Neuron (in vitro differentiated cells): ENCODE measurements at regions not wholly inside any gene's neighbourhood (a gene's known extent, or its start where the extent isn't known, plus 50 kb on each side); places are given as distances from the start of the nearest gene placed in this dataset.

Experiments
- H2AFZ ChIP-seq: one replicate; pipeline ENCODE4 v1.6.1; 2013; ENCODE audit warnings: low read depth, mild to moderate bottlenecking, inconsistent platforms, low read length, moderate library complexity
- H3K27me3 ChIP-seq: one replicate; pipeline ENCODE4 v1.6.1; 2013; ENCODE audit warnings: low read length; ENCODE audit not compliant: insufficient read depth
- H3K36me3 ChIP-seq: one replicate; pipeline ENCODE4 v1.6.1; 2013; ENCODE audit warnings: low read length; ENCODE audit not compliant: insufficient read depth
- H3K4me1 ChIP-seq: one replicate; pipeline ENCODE4 v1.6.1; 2013; ENCODE audit warnings: low read length; ENCODE audit not compliant: insufficient read depth
- H3K4me3 ChIP-seq: 2 replicates; pipeline ENCODE4 v1.5.1; 2013; ENCODE audit warnings: mild to moderate bottlenecking, low read length, moderate library complexity
- H3K9me3 ChIP-seq: one replicate; pipeline ENCODE4 v1.6.1; 2013; ENCODE audit warnings: low read length

DNA sequence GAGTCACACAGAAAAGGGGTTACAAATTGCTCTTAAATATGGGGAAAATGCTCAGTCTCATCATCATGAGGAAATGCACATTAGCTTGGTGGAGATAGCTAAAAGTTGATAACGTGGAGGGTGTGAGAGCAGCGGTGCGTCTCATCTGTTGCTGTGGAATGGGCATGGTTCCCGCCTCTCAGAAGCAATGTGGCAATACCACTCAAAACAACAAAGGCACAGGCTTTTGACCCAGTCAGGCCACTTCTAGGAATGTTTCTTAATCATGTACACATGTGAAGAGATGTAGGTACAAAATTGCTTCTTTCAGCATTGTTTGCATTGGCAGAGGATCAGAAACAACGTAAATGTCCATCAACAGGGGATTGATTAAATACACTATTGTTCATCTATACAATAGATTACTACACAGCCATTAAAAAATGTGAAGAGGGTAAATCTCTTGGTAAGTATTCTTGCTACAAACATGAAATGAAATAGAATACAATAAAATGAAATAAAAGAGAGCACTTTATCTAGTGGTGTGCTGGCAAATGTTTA, 212.6 kb upstream of the MSX2 start:
- H3K4me3 ChIP-seq, result no peak overlapping the region
- H3K27me3 ChIP-seq, result no peaks in the 10 kb centered on the region
- no peaks in the 10 kb centered on the region for H3K4me1 ChIP-seq
- H3K9me3 ChIP-seq, result no peaks in the 10 kb centered on the region
- no peaks in the 10 kb centered on the region for H3K36me3 ChIP-seq
- no peak overlapping the region for H2AFZ ChIP-seq

DNA sequence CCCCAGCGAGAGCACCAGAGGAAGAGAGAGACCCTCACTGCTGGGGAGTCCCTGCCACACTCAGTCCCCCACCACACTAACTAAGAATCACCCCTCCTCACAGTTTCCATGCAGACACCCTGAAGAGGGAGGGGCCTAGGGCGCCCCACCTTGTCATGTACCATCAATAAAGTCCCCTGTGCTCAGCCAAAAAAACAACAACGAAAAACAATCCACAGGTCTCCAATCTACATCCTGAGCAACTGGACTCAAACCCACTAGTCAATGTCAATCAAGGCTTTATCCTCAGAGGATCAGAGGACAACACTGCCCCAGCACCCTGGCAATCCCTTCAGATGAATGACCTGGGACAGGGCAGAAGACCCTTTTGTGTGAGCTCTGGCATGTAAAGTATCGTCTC, 210.1 kb upstream of the MSX2 start:
- Histone ChIP-seq H3K4me3 (no peak overlapping the region), H3K27me3 (no peaks in the 10 kb centered on the region), H3K36me3 (no peaks in the 10 kb centered on the region), H3K9me3 (no peaks in the 10 kb centered on the region), H3K4me1 (no peaks in the 10 kb centered on the region), H2AFZ (no peak overlapping the region)

DNA sequence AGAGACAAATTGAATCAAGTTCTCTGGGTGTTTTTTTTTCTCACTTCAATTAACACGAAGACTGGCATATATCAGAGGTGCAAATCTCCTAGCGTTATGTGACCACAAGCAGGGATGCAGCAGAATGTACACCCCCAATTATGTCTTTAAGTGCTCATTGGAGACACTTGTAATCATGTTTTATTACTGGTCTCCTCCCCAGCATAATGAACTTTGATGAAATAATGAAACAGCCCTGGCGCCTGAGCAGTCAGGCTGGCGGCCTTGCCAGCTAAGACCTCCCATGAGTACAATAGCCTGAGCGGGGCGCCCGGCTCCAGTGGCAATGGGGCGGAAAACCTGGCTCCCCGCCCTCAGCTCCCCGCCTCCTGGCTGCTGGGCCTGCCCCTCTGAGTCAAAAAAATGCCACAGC, 209.4 kb upstream of the MSX2 start:
- Histone ChIP-seq H3K4me1 (no peaks in the 10 kb centered on the region), H3K9me3 (no peaks in the 10 kb centered on the region), H3K4me3 (no peak overlapping the region), H2AFZ (no peak overlapping the region), H3K27me3 (no peaks in the 10 kb centered on the region), H3K36me3 (no peaks in the 10 kb centered on the region)

DNA sequence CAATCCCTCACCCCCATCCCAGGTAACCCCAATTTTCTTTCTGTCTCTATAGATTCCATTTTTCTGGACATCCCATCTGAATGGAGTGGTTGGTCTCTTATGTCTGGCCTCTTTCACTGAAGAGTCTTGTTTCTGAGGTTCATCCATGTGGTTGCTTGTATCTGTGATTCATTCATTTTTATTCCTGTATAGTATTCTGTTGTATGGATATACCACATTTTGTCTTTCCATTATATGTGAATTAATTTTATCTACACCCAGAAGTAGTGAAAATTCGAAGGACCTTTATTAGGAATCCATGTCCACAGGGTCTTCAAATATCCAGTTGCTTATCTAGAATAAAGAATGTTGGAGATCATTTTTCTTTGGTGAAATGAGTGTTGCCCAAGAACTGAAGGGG, 207.6 kb upstream of the MSX2 start:
- Histone ChIP-seq H3K36me3 (no peaks in the 10 kb centered on the region), H3K9me3 (no peaks in the 10 kb centered on the region), H3K4me1 (no peaks in the 10 kb centered on the region), H2AFZ (no peak overlapping the region), H3K4me3 (no peak overlapping the region), H3K27me3 (peaks cover 3% of the 10 kb centered on the region)

DNA sequence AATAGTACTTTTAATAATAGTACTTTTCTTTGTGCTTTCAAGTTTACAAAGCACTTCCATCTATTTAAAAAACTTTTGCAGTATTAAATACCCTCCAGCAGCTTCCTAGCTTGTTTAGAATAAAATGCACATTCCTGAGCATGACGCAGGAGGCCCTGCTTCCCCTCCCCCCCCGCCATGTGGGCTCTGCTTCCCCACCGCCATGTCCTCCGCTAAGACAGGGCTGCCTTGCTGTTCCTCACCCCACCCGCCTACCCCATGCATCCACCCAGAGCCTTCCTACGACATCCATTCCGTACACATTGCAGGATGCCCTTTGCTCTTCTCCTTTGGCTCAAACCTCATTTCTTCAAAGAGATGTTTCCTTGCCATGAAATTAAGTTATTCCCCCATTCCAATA, 205.9 kb upstream of the MSX2 start:
- Histone ChIP-seq H3K4me3 (no peak overlapping the region), H2AFZ (no peak overlapping the region), H3K36me3 (no peaks in the 10 kb centered on the region), H3K4me1 (no peaks in the 10 kb centered on the region), H3K27me3 (peaks cover 3% of the 10 kb centered on the region), H3K9me3 (no peaks in the 10 kb centered on the region)

DNA sequence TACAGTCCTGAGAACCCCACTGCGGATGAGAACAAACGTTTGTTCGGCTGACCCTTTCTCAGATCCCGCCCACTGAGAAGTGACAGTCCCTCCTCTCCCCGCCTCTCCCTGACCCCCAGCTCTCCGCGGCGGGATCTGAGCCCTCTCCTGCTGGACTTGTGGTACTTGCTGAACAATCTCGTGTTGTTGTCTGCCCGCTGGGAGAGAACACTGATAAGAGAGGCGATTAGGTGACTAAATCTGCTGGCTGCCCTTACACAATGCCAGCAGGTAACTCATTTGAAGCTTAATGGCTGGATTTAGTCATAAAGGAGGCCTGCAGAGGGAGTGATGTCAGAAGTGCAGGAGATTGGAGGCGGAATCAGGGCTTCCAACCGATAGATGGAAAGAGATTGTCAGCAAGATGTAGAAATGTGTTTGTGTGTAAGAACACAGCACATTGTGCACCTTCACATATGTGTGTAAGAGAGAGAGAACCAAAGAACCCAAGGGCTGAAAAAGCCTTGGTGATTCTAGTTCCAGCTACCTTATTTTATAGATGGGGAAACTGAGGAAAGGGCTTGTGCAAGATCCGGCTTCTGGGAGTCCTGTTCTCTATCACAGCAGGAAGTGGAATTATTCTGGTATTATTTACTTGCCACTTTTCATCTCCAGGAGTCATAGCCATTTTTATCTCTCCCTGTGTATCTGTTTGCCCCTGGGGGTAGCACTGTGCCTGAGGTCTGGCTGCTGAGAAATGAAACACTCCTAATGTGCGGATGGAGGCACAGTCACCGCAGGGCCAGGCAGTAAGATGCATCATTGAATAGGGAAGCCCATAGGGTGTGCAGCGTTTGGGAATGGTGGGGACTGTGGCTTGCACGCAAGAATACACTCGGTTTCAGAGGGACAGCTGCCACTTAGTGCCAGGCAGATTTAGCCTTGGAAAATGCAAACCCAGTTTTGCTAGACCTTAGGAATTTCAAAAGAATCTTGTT, 203.7 kb upstream of the MSX2 start:
- Histone ChIP-seq H3K4me1 (no peaks in the 10 kb centered on the region), H3K9me3 (no peaks in the 10 kb centered on the region), H2AFZ (no peak overlapping the region), H3K27me3 (peaks cover 3% of the 10 kb centered on the region), H3K36me3 (no peaks in the 10 kb centered on the region), H3K4me3 (no peak overlapping the region)

DNA sequence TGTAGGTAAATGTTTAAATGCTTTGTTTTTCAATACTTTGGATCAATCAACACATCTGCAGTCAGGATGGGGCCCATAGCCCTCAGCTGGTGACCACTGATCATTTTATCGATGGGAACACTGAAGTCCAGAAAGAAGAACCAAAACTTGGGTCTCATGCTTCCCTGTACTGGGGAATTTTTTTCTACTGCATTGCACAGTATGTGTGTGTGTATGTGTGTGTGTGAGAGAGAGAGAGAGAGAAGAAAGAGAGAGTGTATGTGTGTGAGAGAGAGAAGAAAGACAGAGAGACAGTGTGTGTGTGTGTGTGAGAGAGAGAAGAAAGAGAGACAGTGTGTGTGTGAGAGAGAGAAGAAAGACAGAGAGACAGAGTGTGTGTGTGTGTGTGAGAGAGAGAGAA, 202.9 kb upstream of the MSX2 start:
- peaks cover 3% of the 10 kb centered on the region for H3K27me3 ChIP-seq
- no peak overlapping the region for H2AFZ ChIP-seq
- no peak overlapping the region for H3K4me3 ChIP-seq
- no peaks in the 10 kb centered on the region for H3K4me1 ChIP-seq
- H3K36me3 ChIP-seq, result no peaks in the 10 kb centered on the region
- H3K9me3 ChIP-seq, result no peaks in the 10 kb centered on the region

DNA sequence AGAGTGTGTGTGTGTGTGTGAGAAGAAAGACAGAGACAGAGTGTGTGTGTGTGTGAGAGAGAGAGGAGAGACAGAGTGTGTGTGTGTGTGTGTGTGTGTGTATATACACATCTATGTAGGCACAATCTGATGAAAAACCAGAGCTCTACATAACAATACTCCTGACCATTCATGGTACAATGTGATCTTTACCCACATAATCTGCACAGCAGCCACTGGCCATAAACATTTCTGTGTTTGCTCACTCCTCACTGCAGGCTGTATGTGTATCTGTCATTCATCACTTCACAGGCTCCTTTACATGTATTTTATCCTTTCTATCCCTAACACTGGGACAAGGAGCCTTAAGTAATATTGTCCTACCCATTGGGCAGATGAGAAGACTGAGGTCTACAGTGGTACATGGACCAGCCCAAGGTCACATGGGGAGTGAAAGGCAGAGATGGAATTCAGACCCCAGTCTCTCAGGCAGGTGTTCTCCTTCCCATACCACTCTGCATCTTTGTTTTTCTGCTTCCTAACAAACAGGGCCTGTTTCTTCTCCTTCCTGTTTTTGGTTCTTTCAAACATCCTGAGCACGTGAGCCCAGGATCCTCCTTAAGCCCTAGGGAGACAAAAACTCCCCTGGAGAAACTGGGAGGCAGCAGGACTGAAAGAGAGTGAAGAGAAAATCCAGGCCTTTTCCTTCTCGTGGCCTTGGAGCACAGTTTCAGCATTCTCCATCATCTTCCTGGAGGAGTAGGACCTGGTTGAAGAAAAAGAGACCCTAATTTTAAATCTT, 201.7 kb upstream of the MSX2 start:
- Histone ChIP-seq H2AFZ (no peak overlapping the region), H3K4me3 (no peak overlapping the region), H3K9me3 (no peaks in the 10 kb centered on the region), H3K36me3 (no peaks in the 10 kb centered on the region), H3K4me1 (no peaks in the 10 kb centered on the region), H3K27me3 (peaks cover 3% of the 10 kb centered on the region)

DNA sequence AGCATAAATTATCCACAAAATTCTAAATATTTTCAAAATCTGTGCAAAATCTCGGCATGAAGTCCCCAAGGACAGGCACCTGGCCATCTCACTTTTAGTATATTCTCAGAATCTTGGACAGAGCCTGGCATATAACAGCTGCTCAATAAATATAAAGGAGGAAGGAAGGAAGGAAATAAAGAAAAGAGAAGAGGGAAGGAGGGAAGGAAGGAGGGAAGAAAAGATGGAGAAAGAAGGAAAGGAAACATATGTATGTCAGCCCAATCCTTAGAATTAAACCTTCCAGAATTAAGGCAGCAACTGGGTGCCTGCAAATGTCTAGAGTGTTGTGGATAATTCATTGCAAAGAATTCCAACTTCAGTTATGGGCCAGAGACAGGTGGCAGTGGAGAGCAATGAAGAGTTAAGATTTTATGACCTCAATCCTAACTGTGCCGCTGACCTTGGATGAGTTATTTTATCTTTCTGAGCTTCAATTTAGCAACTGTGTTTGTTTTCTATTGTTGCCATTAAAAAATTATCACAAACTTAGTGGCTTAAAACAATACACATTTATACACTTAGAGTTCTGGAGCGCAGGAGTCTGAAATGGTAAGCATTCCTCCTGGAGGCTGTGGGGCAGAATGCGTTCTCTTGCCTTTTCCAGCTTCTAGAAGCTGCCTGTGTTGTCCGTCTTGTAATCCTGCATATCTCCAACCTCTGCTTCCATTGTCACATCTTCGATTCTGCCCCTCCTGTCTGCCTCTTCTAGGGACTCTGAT, 200.9 kb upstream of the MSX2 start:
- Histone ChIP-seq H2AFZ (no peak overlapping the region), H3K4me1 (no peaks in the 10 kb centered on the region), H3K9me3 (no peaks in the 10 kb centered on the region), H3K27me3 (peaks cover 3% of the 10 kb centered on the region), H3K36me3 (no peaks in the 10 kb centered on the region), H3K4me3 (no peak overlapping the region)

DNA sequence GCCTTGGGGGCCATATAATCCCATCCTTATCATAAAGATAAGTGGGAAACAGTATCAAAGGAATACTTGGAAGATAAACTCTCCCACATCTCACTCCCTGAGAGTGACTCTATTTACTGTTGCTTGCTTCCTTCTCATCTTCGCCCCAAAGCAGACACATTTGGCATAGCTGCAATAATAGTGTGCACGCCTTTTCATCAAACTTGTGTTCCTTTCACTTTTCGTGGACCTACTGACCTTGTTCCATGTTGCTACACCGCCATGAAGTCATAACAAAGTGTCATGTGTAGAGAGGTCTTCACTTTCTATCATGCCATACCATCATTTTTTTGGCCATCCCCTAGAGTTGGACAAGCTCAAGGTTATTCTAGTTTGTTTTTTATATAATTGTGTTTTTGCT, 200.0 kb upstream of the MSX2 start:
- H3K9me3 ChIP-seq, result no peaks in the 10 kb centered on the region

DNA sequence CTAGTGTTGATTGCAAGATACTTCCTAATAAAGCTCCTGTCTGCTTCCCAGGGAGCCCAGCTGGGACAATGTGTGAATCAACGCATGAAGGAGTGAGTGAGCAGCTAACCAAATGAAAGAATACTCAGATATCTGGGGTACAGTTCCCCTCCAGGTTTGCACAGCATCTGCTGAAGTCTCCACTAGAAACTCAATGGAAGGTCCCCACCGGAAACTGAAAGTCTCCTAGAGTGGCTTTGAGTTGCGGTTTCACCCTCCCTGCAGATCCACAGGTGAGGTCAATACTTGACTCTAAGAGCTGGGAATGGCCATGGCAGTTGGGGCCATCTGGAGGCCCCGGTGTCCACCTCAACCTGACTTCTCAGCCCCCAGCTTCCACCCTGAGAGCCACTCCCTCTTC, 198.2 kb upstream of the MSX2 start:
- H3K9me3 ChIP-seq, result no peaks in the 10 kb centered on the region
- no peaks in the 10 kb centered on the region for H3K36me3 ChIP-seq
- H2AFZ ChIP-seq, result no peak overlapping the region
- no peaks in the 10 kb centered on the region for H3K27me3 ChIP-seq
- H3K4me3 ChIP-seq, result no peak overlapping the region
- no peaks in the 10 kb centered on the region for H3K4me1 ChIP-seq

More for the DNA sequence above, 200.0 kb upstream of the MSX2 start:
- Histone ChIP-seq H3K36me3 (no peaks in the 10 kb centered on the region), H3K27me3 (peaks cover 3% of the 10 kb centered on the region), H3K4me1 (no peaks in the 10 kb centered on the region), H2AFZ (no peak overlapping the region), H3K4me3 (no peak overlapping the region)

DNA sequence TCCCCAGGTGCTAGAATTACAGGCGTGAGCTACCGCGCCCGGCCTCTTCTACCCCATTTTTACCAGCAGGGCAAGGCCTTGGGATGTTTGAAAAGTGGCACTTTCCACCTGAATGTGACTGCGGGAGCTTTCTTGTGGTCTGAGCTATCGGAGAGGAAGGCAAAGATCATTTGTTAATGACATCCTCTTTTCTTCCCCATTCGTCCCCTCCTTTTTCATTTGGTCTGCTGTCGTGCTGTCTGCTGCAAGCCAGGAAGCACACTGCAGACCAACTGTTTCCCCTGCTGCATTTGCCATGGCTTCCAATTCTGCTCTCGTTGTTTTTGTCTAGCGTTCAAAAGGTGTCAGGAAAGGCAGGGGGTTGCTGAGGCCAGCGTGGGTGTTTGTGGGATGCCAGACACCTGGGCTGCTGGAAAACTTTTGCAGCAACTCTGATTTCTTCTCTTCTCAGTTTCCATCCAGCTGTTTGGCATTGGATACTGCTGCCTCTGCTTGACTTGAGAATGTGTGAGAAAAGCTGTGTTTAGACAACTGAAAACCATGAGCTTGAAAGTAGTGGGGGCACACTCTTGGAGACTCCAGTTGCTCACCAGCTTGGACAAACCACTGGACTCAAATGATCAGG, 196.4 kb upstream of the MSX2 start:
- no peak overlapping the region for H2AFZ ChIP-seq
- H3K4me3 ChIP-seq, result no peak overlapping the region
- peaks cover 4% of the 10 kb centered on the region for H3K27me3 ChIP-seq
- no peaks in the 10 kb centered on the region for H3K9me3 ChIP-seq
- no peaks in the 10 kb centered on the region for H3K36me3 ChIP-seq
- H3K4me1 ChIP-seq, result no peaks in the 10 kb centered on the region
